Left ventricle myocardium inferior (tissue), 1 donor: ENCODE measurements at regions not wholly inside any gene's neighbourhood (a gene's known extent, or its start where the extent isn't known, plus 50 kb on each side); places are given as distances from the start of the nearest gene placed in this dataset.

Source experiments
- DNase-seq: peaks from one replicate; pipeline ENCODE4 v3.0.0-alpha.2; 2020
- H3K27ac ChIP-seq: fragments of 200-600 bp; replicated peaks from 2 replicates; pipeline ENCODE4 v1.8.0; 2021
- H3K27me3 ChIP-seq: fragments of 200-600 bp; 2 replicates; pipeline ENCODE4 v1.8.0; 2021; ENCODE audit warnings: low read depth
- H3K36me3 ChIP-seq: fragments of 200-600 bp; 2 replicates; pipeline ENCODE4 v1.8.0; 2021
- H3K4me1 ChIP-seq: fragments of 200-600 bp; 2 replicates; pipeline ENCODE4 v1.8.0; 2021
- H3K4me3 ChIP-seq: fragments of 200-600 bp; 2 replicates; pipeline ENCODE4 v1.8.0; 2021; ENCODE audit warnings: mild to moderate bottlenecking, moderate library complexity
- H3K9me3 ChIP-seq: fragments of 200-600 bp; replicated peaks from 2 replicates; pipeline ENCODE4 v1.8.0; 2021
- CTCF ChIP-seq: fragments of 200-600 bp; IDR thresholded peaks from 2 replicates; pipeline ENCODE4 v1.8.0; 2021; ENCODE audit warnings: antibody characterized with exemption, mild to moderate bottlenecking, borderline replicate concordance
- intact Hi-C: fragments of 100-400 bp; cut with micrococcal nuclease; formaldehyde crosslinking; loops from one replicate; pipeline ENCODE4 v1.11.0; 2022
- donor health status: DM: no; HTN: yes; CAD: no; lungs with severe emphysema.

- intact Hi-C loops: no loop called here
- DNase-seq: no peak
- H3K27ac ChIP-seq: no peak overlapping the region
- TF ChIP-seq CTCF: no peak
- peaks cover 6% of the 10 kb centered on the region for H3K4me1 ChIP-seq
- no peak overlapping the region for H3K4me3 ChIP-seq
- no peaks in the 10 kb centered on the region for H3K36me3 ChIP-seq
- no peaks in the 10 kb centered on the region for H3K27me3 ChIP-seq
- no peaks in the 10 kb centered on the region for H3K9me3 ChIP-seq
Observed at GRCh38 chr5:123783421-123783820, 271.4 kb downstream of the CSNK1G3 start.

GRCh38 chr5:123778641-123779040 lies 266.7 kb downstream of the CSNK1G3 start:
- intact Hi-C loops: no loop called here
- no peaks in the 10 kb centered on the region for H3K36me3 ChIP-seq
- no peak for DNase-seq
- H3K27ac ChIP-seq: no peak overlapping the region
- H3K4me1 ChIP-seq: no peaks in the 10 kb centered on the region
- H3K4me3 ChIP-seq: no peak overlapping the region
- TF ChIP-seq CTCF: no peak
- no peaks in the 10 kb centered on the region for H3K27me3 ChIP-seq
- H3K9me3 ChIP-seq: no peaks in the 10 kb centered on the region

- no peak for DNase-seq
- no peak overlapping the region for H3K4me3 ChIP-seq
- no peak for TF ChIP-seq CTCF
- peaks cover 10% of the 10 kb centered on the region for H3K9me3 ChIP-seq
- no peaks in the 10 kb centered on the region for H3K4me1 ChIP-seq
- intact Hi-C loops: no loop called here
- H3K27me3 ChIP-seq: no peaks in the 10 kb centered on the region
- no peak overlapping the region for H3K27ac ChIP-seq
- H3K36me3 ChIP-seq: no peaks in the 10 kb centered on the region
Observed at GRCh38 chr5:123776761-123777160, 264.8 kb downstream of the CSNK1G3 start.

- intact Hi-C loops: no loop called here
- no peak for TF ChIP-seq CTCF
- peaks cover 38% of the 10 kb centered on the region for H3K9me3 ChIP-seq
- no peaks in the 10 kb centered on the region for H3K36me3 ChIP-seq
- no peaks in the 10 kb centered on the region for H3K4me1 ChIP-seq
- H3K27me3 ChIP-seq: no peaks in the 10 kb centered on the region
- no peak overlapping the region for H3K4me3 ChIP-seq
- no peak for DNase-seq
- H3K27ac ChIP-seq: no peak overlapping the region
Observed at GRCh38 chr5:123771715-123772114, 259.7 kb downstream of the CSNK1G3 start.

GRCh38 chr5:123763201-123763600 lies 251.2 kb downstream of the CSNK1G3 start:
- peaks cover 10% of the 10 kb centered on the region for H3K9me3 ChIP-seq
- no peak for TF ChIP-seq CTCF
- no peak overlapping the region for H3K4me3 ChIP-seq
- no peaks in the 10 kb centered on the region for H3K27me3 ChIP-seq
- intact Hi-C loops: no loop called here
- H3K27ac ChIP-seq: no peak overlapping the region
- DNase-seq: no peak
- H3K4me1 ChIP-seq: no peaks in the 10 kb centered on the region
- no peaks in the 10 kb centered on the region for H3K36me3 ChIP-seq

GRCh38 chr5:123756816-123757215 lies 244.8 kb downstream of the CSNK1G3 start:
- H3K4me3 ChIP-seq: no peak overlapping the region
- intact Hi-C loops: no loop called here
- H3K27ac ChIP-seq: peak overlapping the region; percentile 53
- H3K9me3 ChIP-seq: no peaks in the 10 kb centered on the region
- H3K27me3 ChIP-seq: no peaks in the 10 kb centered on the region
- H3K4me1 ChIP-seq: peaks cover 34% of the 10 kb centered on the region
- TF ChIP-seq CTCF: no peak
- no peak for DNase-seq
- H3K36me3 ChIP-seq: no peaks in the 10 kb centered on the region
